HG02943 (cell line): ENCODE measurements at regions not wholly inside any gene's neighbourhood (a gene's known extent, or its start where the extent isn't known, plus 50 kb on each side); places are given as distances from the start of the nearest gene placed in this dataset.
"Not testable (repeated sequence)": the region's sequence is repeated elsewhere in the genome, so short reads cannot be mapped to it uniquely, and the experiment has no call there.

ENCODE experiments used
- ATAC-seq: cut with Tn5 transposase; IDR thresholded peaks from one replicate; pipeline ENCODE4 v1.9.1; 2021; ENCODE audit warnings: mild to moderate bottlenecking, low read depth, moderate library complexity; ENCODE audit not compliant: unreplicated experiment

GRCh38 chr13:65460136-65460535 lies 1770.0 kb downstream of the PCDH9 start:
- no peak for ATAC-seq

- no peak for ATAC-seq
These were observed 1773.8 kb downstream of the PCDH9 start for GRCh38 chr13:65456150-65456912.

GRCh38 chr13:65454403-65454802 lies 1775.7 kb downstream of the PCDH9 start:
- ATAC-seq, result no peak

GRCh38 chr13:65453982-65454381 lies 1776.2 kb downstream of the PCDH9 start:
- no peak for ATAC-seq

- no peak for ATAC-seq
These were observed 1784.8 kb downstream of the PCDH9 start for GRCh38 chr13:65445340-65445739.

- ATAC-seq, result no peak
These were observed 1794.5 kb downstream of the PCDH9 start for GRCh38 chr13:65435590-65435989.

GRCh38 chr13:65417953-65418352 lies 1812.2 kb downstream of the PCDH9 start:
- ATAC-seq, result no peak

- no peak for ATAC-seq
These were observed 1813.4 kb downstream of the PCDH9 start for GRCh38 chr13:65416784-65417183.

GRCh38 chr13:65414187-65414586 lies 1815.9 kb downstream of the PCDH9 start:
- ATAC-seq, result no peak

GRCh38 chr13:65411521-65411920 lies 1818.6 kb downstream of the PCDH9 start:
- no peak for ATAC-seq

- no peak for ATAC-seq
These were observed 1819.3 kb downstream of the PCDH9 start for GRCh38 chr13:65410791-65411190.

- no peak for ATAC-seq
These were observed 1828.8 kb downstream of the PCDH9 start for GRCh38 chr13:65401315-65401714.

GRCh38 chr13:65400702-65401101 lies 1829.4 kb downstream of the PCDH9 start:
- no peak for ATAC-seq

GRCh38 chr13:65387743-65388347 lies 1842.3 kb downstream of the PCDH9 start:
- no peak for ATAC-seq

- no peak for ATAC-seq
These were observed 1851.1 kb downstream of the PCDH9 start for GRCh38 chr13:65378943-65379519.

GRCh38 chr13:65378484-65378883 lies 1851.7 kb downstream of the PCDH9 start:
- ATAC-seq, result no peak

GRCh38 chr13:65368832-65369231 lies 1861.3 kb downstream of the PCDH9 start:
- ATAC-seq, result no peak

GRCh38 chr13:65353951-65354350 lies 1876.2 kb downstream of the PCDH9 start:
- no peak for ATAC-seq

- not testable (repeated sequence) for ATAC-seq
These were observed 1877.0 kb downstream of the PCDH9 start for GRCh38 chr13:65353150-65353549.

- ATAC-seq, result no peak
These were observed 1882.6 kb downstream of the PCDH9 start for GRCh38 chr13:65347420-65348030.

GRCh38 chr13:65343898-65344663 lies 1886.1 kb downstream of the PCDH9 start:
- ATAC-seq, result no peak
